Upper lobe of left lung (tissue), 6 donors: ENCODE measurements at regions not wholly inside any gene's neighbourhood (a gene's known extent, or its start where the extent isn't known, plus 50 kb on each side); places are given as distances from the start of the nearest gene placed in this dataset.

Experiments
- ATAC-seq, 2 donors: fragments of 200-7000 bp; cut with Tn5 transposase; one replicate each; pipeline ENCODE4 v1.9.1; 2022; ENCODE audit warnings: mild to moderate bottlenecking in 2 of 2, moderate library complexity in 2 of 2; ENCODE audit not compliant: low FRiP score in 2 of 2
- DNase-seq, 2 donors: peaks; one replicate each; pipeline ENCODE4 v3.0.0-alpha.2; 2019 to 2020
- H3K27ac ChIP-seq, 4 donors: fragments of 200-600 bp; sonication (generic); one replicate each; pipeline ENCODE4 v1.5.1; 2016 to 2019
- H3K27me3 ChIP-seq, 4 donors: fragments of 200-600 bp; sonication (generic); one replicate each; pipeline ENCODE4 v1.5.1; 2017 to 2019
- H3K36me3 ChIP-seq, 4 donors: fragments of 200-600 bp; sonication (generic); one replicate each; pipeline ENCODE4 v1.5.1; 2016 to 2019
- H3K4me1 ChIP-seq, 4 donors: fragments of 200-600 bp; sonication (generic); one replicate each; pipeline ENCODE4 v1.5.1; 2018 to 2019
- H3K4me3 ChIP-seq, 4 donors: fragments of 200-600 bp; sonication (generic); one replicate each; pipeline ENCODE4 v1.5.1; 2017 to 2019; ENCODE audit warnings: mild to moderate bottlenecking in 2 of 4, moderate library complexity in 1 of 4
- H3K9me3 ChIP-seq, 4 donors: fragments of 200-600 bp; sonication (generic); one replicate each; pipeline ENCODE4 v1.5.1; 2018 to 2019
- EP300 ChIP-seq, 4 donors: sonication (generic); formaldehyde crosslinking; IDR thresholded peaks; one replicate each; pipeline ENCODE4 v1.5.1; 2017; ENCODE audit warnings: antibody characterized with exemption in 4 of 4, control low read depth in 2 of 4
- POLR2A ChIP-seq, 4 donors: fragments of 450-650 bp; IDR thresholded peaks; one replicate each; pipeline ENCODE4 v1.5.1; 2016 to 2017; ENCODE audit warnings: antibody characterized with exemption in 4 of 4, mild to moderate bottlenecking in 2 of 4
- POLR2AphosphoS5 ChIP-seq, 2 donors: sonication (generic); formaldehyde crosslinking; IDR thresholded peaks; one replicate each; pipeline ENCODE4 v1.5.1; 2017; ENCODE audit warnings: antibody characterized with exemption in 2 of 2
- WGBS, 2 donors: methylation state at CpG; one replicate each; pipeline ENCODE4 v1.1.5; 2017 to 2018; 5-methylcytosine and 5-hydroxymethylcytosine counted together
- TF ChIP-seq, protein P1 (sequence below), 6 experiments: fragments of 450-650 bp in 4 of 6; fragments of 200-600 bp in 2 of 6; sonication (generic) in 2 of 6; IDR thresholded peaks; one replicate each; pipeline ENCODE4 v1.5.1; 2016 to 2019; ENCODE audit warnings: antibody characterized with exemption in 6 of 6
- donor health status: DM: no; HTN: no; CAD: no; lungs with moderate emphysema.
- donor health status: DM: no; HTN: yes; CAD: no; lungs with severe emphysema.

- TF ChIP-seq POLR2AphosphoS5 (IDR thresholded peaks at IDR 0.05) (no peak), POLR2A (IDR thresholded peaks at IDR 0.05) (no peak), EP300 (IDR thresholded peaks at IDR 0.05) (no peak)
- TF ChIP-seq, protein P1, sequence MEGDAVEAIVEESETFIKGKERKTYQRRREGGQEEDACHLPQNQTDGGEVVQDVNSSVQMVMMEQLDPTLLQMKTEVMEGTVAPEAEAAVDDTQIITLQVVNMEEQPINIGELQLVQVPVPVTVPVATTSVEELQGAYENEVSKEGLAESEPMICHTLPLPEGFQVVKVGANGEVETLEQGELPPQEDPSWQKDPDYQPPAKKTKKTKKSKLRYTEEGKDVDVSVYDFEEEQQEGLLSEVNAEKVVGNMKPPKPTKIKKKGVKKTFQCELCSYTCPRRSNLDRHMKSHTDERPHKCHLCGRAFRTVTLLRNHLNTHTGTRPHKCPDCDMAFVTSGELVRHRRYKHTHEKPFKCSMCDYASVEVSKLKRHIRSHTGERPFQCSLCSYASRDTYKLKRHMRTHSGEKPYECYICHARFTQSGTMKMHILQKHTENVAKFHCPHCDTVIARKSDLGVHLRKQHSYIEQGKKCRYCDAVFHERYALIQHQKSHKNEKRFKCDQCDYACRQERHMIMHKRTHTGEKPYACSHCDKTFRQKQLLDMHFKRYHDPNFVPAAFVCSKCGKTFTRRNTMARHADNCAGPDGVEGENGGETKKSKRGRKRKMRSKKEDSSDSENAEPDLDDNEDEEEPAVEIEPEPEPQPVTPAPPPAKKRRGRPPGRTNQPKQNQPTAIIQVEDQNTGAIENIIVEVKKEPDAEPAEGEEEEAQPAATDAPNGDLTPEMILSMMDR (IDR thresholded peaks at IDR 0.05), result no peak
- Histone ChIP-seq H3K9me3 (no peaks in the 10 kb centered on the region), H3K4me1 (no peaks in the 10 kb centered on the region), H3K36me3 (no peaks in the 10 kb centered on the region), H3K27ac (no peak overlapping the region), H3K4me3 (no peak overlapping the region), H3K27me3 (no peaks in the 10 kb centered on the region)
- no peak for DNase-seq
- ATAC-seq, result no peak
Measured at GRCh38 chr16:66043326-66043725, 323.2 kb upstream of the CDH5 start.

GRCh38 chr16:66042341-66042740 lies 324.1 kb upstream of the CDH5 start:
- H3K4me3 ChIP-seq, result no peak overlapping the region
- no peaks in the 10 kb centered on the region for H3K4me1 ChIP-seq
- WGBS, 2 donors, result 82 to 90% methylated on average over 6 of the region's 6 CpGs
- no peaks in the 10 kb centered on the region for H3K27me3 ChIP-seq
- no peak for TF ChIP-seq POLR2A (IDR thresholded peaks at IDR 0.05)
- H3K36me3 ChIP-seq, result no peaks in the 10 kb centered on the region
- ATAC-seq, result no peak
- no peak for DNase-seq
- no peak overlapping the region for H3K27ac ChIP-seq
- H3K9me3 ChIP-seq, result no peaks in the 10 kb centered on the region

- no peak for ATAC-seq
- H3K36me3 ChIP-seq, result no peaks in the 10 kb centered on the region
- WGBS, 2 donors, result 64 to 66% methylated on average over 4 of the region's 4 CpGs
Measured at GRCh38 chr16:66041907-66042306, 324.6 kb upstream of the CDH5 start.

DNA sequence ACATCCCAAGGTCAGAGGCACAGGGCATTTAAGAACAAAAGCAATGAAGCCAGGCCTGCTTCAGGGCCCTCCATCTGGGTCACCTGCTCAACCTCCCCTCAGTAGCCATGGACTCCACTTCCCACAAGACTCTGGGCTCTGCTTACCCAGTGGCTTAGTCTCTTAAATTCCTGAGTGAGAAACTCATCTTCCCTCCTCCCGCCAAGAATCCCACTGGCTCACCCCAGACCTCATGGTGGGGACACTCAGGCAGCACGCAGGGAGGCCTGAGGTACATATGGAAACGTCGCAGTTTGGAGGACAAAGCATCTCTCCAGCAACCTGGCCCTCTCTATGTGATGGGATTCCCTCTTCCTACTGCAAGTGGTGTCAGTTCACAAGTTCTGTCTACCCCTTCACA lies 326.7 kb upstream of the CDH5 start:
- 86 to 95% methylated on average over 4 of the region's 4 CpGs for WGBS, 2 donors
- Histone ChIP-seq H3K27ac (no peak overlapping the region), H3K9me3 (no peaks in the 10 kb centered on the region), H3K27me3 (no peaks in the 10 kb centered on the region), H3K4me1 (no peaks in the 10 kb centered on the region), H3K36me3 (no peaks in the 10 kb centered on the region), H3K4me3 (no peak overlapping the region)
- no peak for DNase-seq
- TF ChIP-seq POLR2AphosphoS5 (IDR thresholded peaks at IDR 0.05), result no peak
- no peak for ATAC-seq

More at GRCh38 chr16:66041907-66042306, 324.6 kb upstream of the CDH5 start:
- Histone ChIP-seq H3K27me3 (no peaks in the 10 kb centered on the region), H3K27ac (no peak overlapping the region), H3K4me1 (no peaks in the 10 kb centered on the region), H3K9me3 (no peaks in the 10 kb centered on the region), H3K4me3 (no peak overlapping the region)
- TF ChIP-seq POLR2AphosphoS5 (IDR thresholded peaks at IDR 0.05), result no peak
- TF ChIP-seq, protein P1 (IDR thresholded peaks at IDR 0.05), result no peak
- no peak for TF ChIP-seq EP300 (IDR thresholded peaks at IDR 0.05)
- no peak for TF ChIP-seq POLR2A (IDR thresholded peaks at IDR 0.05)
- DNase-seq, result no peak

GRCh38 chr16:66036793-66037715 lies 329.4 kb upstream of the CDH5 start:
- peak overlapping the region in 2 of 4 donors; percentile 1 to 32 for H3K27ac ChIP-seq
- H3K9me3 ChIP-seq, result no peaks in the 10 kb centered on the region
- no peak for DNase-seq
- H3K4me1 ChIP-seq, result no peaks in the 10 kb centered on the region
- WGBS, 2 donors, result 38 to 44% methylated on average over 6 of the region's 6 CpGs
- H3K4me3 ChIP-seq, result no peak overlapping the region
- TF ChIP-seq, protein P1 (IDR thresholded peaks at IDR 0.05), result no peak
- TF ChIP-seq POLR2AphosphoS5 (IDR thresholded peaks at IDR 0.05) (peak; percentile 43 to 77), POLR2A (IDR thresholded peaks at IDR 0.05) (no peak), EP300 (IDR thresholded peaks at IDR 0.05) (peak in 2 of 4 donors; percentile 23 to 67)
- H3K27me3 ChIP-seq, result no peaks in the 10 kb centered on the region
- H3K36me3 ChIP-seq, result no peaks in the 10 kb centered on the region
- peak; percentile 37 to 72 for ATAC-seq

- Histone ChIP-seq H3K4me3 (no peak overlapping the region), H3K27me3 (no peaks in the 10 kb centered on the region), H3K27ac (peak overlapping the region in 2 of 4 donors; percentile 16 to 38), H3K36me3 (no peaks in the 10 kb centered on the region), H3K9me3 (no peaks in the 10 kb centered on the region), H3K4me1 (no peaks in the 10 kb centered on the region)
- DNase-seq (no peak), ATAC-seq (no peak)
- TF ChIP-seq POLR2A (IDR thresholded peaks at IDR 0.05) (no peak), POLR2AphosphoS5 (IDR thresholded peaks at IDR 0.05) (no peak), EP300 (IDR thresholded peaks at IDR 0.05) (no peak)
- TF ChIP-seq, protein P1 (IDR thresholded peaks at IDR 0.05), result no peak
- 44 to 66% methylated on average over 5 to 7 of the region's 7 CpGs for WGBS, 2 donors
Measured at GRCh38 chr16:66036184-66036583, 330.3 kb upstream of the CDH5 start.
